ENCODE measurements at regions not wholly inside any gene's neighbourhood (a gene's known extent, or its start where the extent isn't known, plus 50 kb on each side); places are given as distances from the start of the nearest gene placed in this dataset.

- TF ChIP-seq CHD1 (IDR thresholded peaks at IDR 0.05; ENCODE audit: low read depth, low read length) (no peak), CTCF (IDR thresholded peaks at IDR 0.05 in 2 of 3, conservative IDR thresholded peaks at IDR 0.05 in 1 of 3; ENCODE audit: control insufficient read depth in 2 of 3, extremely low read depth in 1 of 3, insufficient read depth in 1 of 3, low read depth in 3 of 3, low read length in 3 of 3) (no peak), REST (IDR thresholded peaks at IDR 0.05; ENCODE audit: low read depth, low read length) (no peak), ETV6 (conservative IDR thresholded peaks at IDR 0.05 in 1 of 2, IDR thresholded peaks at IDR 0.05 in 1 of 2; ENCODE audit: borderline replicate concordance in 1 of 2, low read depth in 1 of 2) (no peak), HDAC2 (IDR thresholded peaks at IDR 0.05) (no peak)
Observed at GRCh38 chr13:57988276-57988675, 356.7 kb downstream of the PCDH17 start.
